Body of pancreas (tissue), 4 donors: ENCODE measurements at regions not wholly inside any gene's neighbourhood (a gene's known extent, or its start where the extent isn't known, plus 50 kb on each side); places are given as distances from the start of the nearest gene placed in this dataset.

ENCODE experiments used
- POLR2A ChIP-seq, 3 donors: fragments of 450-650 bp; IDR thresholded peaks; one replicate each; pipeline ENCODE4 v1.6.1; 2016; ENCODE audit warnings: antibody characterized with exemption in 3 of 3, mild to moderate bottlenecking in 2 of 3
- TF ChIP-seq, protein P1 (sequence below), 7 experiments: fragments of 450-650 bp in 4 of 7; fragments of 200-600 bp in 3 of 7; sonication (generic) in 3 of 7; IDR thresholded peaks; one replicate each; pipeline ENCODE4 v1.5.1; 2016 to 2019; ENCODE audit warnings: antibody characterized with exemption in 7 of 7

DNA sequence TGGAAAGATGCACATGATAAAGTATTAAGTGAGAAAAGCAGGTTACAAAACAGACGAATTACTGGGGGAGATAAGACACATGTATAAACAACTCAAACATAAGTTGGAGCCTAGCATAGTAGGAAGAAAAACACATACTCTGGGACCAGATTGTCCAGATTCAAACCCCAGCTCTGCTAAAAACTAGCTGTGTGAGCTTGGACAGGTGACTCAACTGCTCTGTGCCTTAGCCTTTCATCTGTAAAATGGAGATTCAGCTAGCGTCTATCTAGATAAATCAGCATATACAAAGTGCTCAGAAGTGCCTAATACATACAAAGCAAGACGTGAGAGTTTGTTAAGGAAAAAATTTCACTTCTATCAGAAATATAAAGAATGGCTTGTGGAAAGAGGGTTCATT, 254.0 kb upstream of the POU3F1 start:
- TF ChIP-seq POLR2A (IDR thresholded peaks at IDR 0.05), result no peak
- TF ChIP-seq, protein P1, sequence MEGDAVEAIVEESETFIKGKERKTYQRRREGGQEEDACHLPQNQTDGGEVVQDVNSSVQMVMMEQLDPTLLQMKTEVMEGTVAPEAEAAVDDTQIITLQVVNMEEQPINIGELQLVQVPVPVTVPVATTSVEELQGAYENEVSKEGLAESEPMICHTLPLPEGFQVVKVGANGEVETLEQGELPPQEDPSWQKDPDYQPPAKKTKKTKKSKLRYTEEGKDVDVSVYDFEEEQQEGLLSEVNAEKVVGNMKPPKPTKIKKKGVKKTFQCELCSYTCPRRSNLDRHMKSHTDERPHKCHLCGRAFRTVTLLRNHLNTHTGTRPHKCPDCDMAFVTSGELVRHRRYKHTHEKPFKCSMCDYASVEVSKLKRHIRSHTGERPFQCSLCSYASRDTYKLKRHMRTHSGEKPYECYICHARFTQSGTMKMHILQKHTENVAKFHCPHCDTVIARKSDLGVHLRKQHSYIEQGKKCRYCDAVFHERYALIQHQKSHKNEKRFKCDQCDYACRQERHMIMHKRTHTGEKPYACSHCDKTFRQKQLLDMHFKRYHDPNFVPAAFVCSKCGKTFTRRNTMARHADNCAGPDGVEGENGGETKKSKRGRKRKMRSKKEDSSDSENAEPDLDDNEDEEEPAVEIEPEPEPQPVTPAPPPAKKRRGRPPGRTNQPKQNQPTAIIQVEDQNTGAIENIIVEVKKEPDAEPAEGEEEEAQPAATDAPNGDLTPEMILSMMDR (IDR thresholded peaks at IDR 0.05), result no peak
